Upper lobe of right lung (tissue), 1 donor: ENCODE measurements at regions not wholly inside any gene's neighbourhood (a gene's known extent, or its start where the extent isn't known, plus 50 kb on each side); places are given as distances from the start of the nearest gene placed in this dataset.

Experiments
- ATAC-seq: fragments of 200-7000 bp; cut with Tn5 transposase; one replicate; pipeline ENCODE4 v1.9.1; 2020; ENCODE audit warnings: mild to moderate bottlenecking, moderate library complexity
- DNase-seq: peaks from one replicate; pipeline ENCODE4 v3.0.0-alpha.2; 2020
- H3K27ac ChIP-seq: fragments of 200-600 bp; one replicate; pipeline ENCODE4 v1.8.0; 2022
- H3K27me3 ChIP-seq: fragments of 200-600 bp; one replicate; pipeline ENCODE4 v1.8.0; 2022; ENCODE audit warnings: mild to moderate bottlenecking
- H3K36me3 ChIP-seq: fragments of 200-600 bp; one replicate; pipeline ENCODE4 v1.8.0; 2022
- H3K4me1 ChIP-seq: fragments of 200-600 bp; one replicate; pipeline ENCODE4 v1.8.0; 2022
- H3K4me3 ChIP-seq: fragments of 200-600 bp; one replicate; pipeline ENCODE4 v1.8.0; 2022; ENCODE audit warnings: mild to moderate bottlenecking
- H3K9me3 ChIP-seq: fragments of 200-600 bp; one replicate; pipeline ENCODE4 v1.8.0; 2022
- CTCF ChIP-seq: fragments of 200-600 bp; IDR thresholded peaks from one replicate; pipeline ENCODE4 v1.8.0; 2022; ENCODE audit warnings: antibody characterized with exemption
- intact Hi-C: fragments of 100-400 bp; cut with DNase I; formaldehyde crosslinking; loops from one replicate; pipeline ENCODE4 v1.11.0; 2022
- donor health status: DM: no; HTN: yes; CAD: no; lungs with severe emphysema.

GRCh38 chr6:143601504-143601903 is 76.3 kb upstream of the PHACTR2 start:
- Histone ChIP-seq H3K4me1 (no peaks in the 10 kb centered on the region), H3K36me3 (no peaks in the 10 kb centered on the region), H3K27me3 (no peaks in the 10 kb centered on the region), H3K4me3 (no peak overlapping the region), H3K27ac (no peak overlapping the region), H3K9me3 (no peaks in the 10 kb centered on the region)
- intact Hi-C loops, result no loop called here
- ATAC-seq (no peak), DNase-seq (no peak)
- TF ChIP-seq CTCF, result no peak

- DNase-seq (no peak), ATAC-seq (no peak)
- H3K27me3 ChIP-seq, result no peaks in the 10 kb centered on the region
- no peaks in the 10 kb centered on the region for H3K36me3 ChIP-seq
- intact Hi-C loops, result no loop called here
- no peak overlapping the region for H3K4me3 ChIP-seq
- H3K9me3 ChIP-seq, result no peaks in the 10 kb centered on the region
- no peak overlapping the region for H3K27ac ChIP-seq
- TF ChIP-seq CTCF, result no peak
- no peaks in the 10 kb centered on the region for H3K4me1 ChIP-seq
Measured at GRCh38 chr6:143600821-143601220, 76.9 kb upstream of the PHACTR2 start.

DNA sequence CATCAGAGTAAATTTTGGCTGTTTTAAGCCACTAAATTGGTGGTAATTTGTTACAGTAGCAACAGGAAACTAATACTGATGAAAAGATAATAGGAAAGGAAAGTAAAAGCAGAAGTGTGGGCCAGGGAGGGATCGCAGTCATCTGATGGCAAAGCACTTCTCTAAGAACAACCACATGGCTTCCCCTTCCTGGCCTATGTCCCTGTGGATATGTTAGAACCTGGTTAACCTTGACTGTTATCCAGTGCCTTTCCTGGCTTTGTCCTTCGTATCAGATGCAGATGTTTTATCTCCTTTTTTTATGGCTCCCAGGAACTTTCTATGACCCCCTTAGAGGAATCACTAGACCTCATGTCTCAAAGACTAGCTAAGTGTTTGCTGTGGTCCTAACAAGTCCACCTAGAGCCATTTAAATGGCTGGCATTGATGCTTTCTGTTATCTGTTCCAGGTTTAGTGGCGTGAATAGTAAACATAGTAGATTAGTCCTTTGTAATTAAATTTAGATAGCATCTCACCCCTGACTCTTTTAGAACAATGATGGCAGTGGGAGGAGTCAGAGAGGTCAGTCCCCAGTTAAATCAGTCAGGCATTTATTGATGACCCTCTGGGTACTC is 79.2 kb upstream of the PHACTR2 start:
- Histone ChIP-seq H3K4me1 (no peaks in the 10 kb centered on the region), H3K9me3 (no peaks in the 10 kb centered on the region), H3K4me3 (no peak overlapping the region), H3K36me3 (no peaks in the 10 kb centered on the region), H3K27me3 (no peaks in the 10 kb centered on the region), H3K27ac (no peak overlapping the region)
- no peak for TF ChIP-seq CTCF
- ATAC-seq (peak; percentile 87), DNase-seq (no peak)
- intact Hi-C loops, result no loop called here

- Histone ChIP-seq H3K36me3 (no peaks in the 10 kb centered on the region), H3K4me3 (no peak overlapping the region), H3K4me1 (no peaks in the 10 kb centered on the region), H3K27ac (no peak overlapping the region), H3K9me3 (no peaks in the 10 kb centered on the region), H3K27me3 (no peaks in the 10 kb centered on the region)
- intact Hi-C loops, result no loop called here
- no peak for TF ChIP-seq CTCF
- DNase-seq, result no peak
- peak; percentile 40 for ATAC-seq
Measured at GRCh38 chr6:143596866-143597265, 80.9 kb upstream of the PHACTR2 start.

- DNase-seq (no peak), ATAC-seq (no peak)
- no peaks in the 10 kb centered on the region for H3K36me3 ChIP-seq
- H3K27ac ChIP-seq, result no peak overlapping the region
- TF ChIP-seq CTCF, result no peak
- no peaks in the 10 kb centered on the region for H3K9me3 ChIP-seq
- intact Hi-C loops, result no loop called here
- no peak overlapping the region for H3K4me3 ChIP-seq
- H3K4me1 ChIP-seq, result no peaks in the 10 kb centered on the region
- H3K27me3 ChIP-seq, result no peaks in the 10 kb centered on the region
Measured at GRCh38 chr6:143595251-143596036, 82.3 kb upstream of the PHACTR2 start.
